ENCODE measurements at regions not wholly inside any gene's neighbourhood (a gene's known extent, or its start where the extent isn't known, plus 50 kb on each side); places are given as distances from the start of the nearest gene placed in this dataset.

- TF ChIP-seq CTCF (conservative IDR thresholded peaks at IDR 0.05) (no peak), ZFX (IDR thresholded peaks at IDR 0.05) (no peak)
Measured at GRCh38 chr4:180335566-180335965, 1907.6 kb upstream of the TENM3 start.

Measured in C4-2B (cell line).